Islet precursor cell (in vitro differentiated cells): ENCODE measurements at regions not wholly inside any gene's neighbourhood (a gene's known extent, or its start where the extent isn't known, plus 50 kb on each side); places are given as distances from the start of the nearest gene placed in this dataset.
A peak's percentile ranks its signal among the peaks of the same experiment; 100 is the strongest.

Experiments
- DNase-seq: peaks from one replicate; pipeline ENCODE4 v3.0.0-alpha.2; 2018

DNA sequence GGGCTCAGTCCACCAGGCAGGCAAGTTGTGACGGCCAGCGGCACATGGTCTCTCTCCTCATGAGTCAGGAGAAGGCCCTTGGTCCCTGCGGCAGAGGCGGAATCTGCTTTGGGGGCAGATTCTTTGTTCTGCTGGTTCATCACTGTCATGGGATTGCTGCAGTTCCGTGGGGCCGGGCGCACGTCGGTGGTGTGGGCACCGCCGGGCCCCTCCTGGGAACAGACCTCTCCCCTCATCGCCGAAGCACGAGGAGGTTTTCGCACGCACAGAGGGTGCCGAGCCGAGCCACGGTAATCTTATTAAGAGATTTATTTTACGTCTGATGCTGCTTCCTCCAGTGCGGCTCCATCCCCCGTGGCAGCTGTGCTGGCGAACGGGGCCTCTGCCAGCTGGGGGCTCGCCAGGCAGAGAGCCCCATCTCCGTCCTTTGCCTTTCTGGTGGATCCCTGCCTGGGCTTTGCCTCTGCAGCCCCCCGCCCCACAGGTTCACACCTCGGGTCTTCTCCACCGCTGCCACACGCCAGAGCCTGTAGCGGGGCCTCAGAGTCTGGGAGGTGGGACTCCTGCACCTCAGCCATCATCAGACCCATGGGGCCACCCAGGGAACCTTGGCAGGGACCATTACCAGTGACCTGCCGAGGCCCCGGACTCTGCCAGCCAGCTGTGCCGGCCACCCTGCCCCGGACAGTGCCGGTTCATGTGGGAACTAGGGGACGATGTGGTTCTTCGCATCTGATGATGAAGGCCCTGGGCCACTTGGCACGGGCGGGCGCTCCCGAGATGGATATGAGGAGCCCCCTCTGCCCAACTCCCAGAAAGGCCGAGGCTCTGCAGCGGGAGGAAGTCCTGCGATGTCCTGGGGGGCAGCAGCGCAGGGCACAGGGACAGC lies 86.7 kb upstream of the NKX1-1 start:
- DNase-seq = no peak

DNA sequence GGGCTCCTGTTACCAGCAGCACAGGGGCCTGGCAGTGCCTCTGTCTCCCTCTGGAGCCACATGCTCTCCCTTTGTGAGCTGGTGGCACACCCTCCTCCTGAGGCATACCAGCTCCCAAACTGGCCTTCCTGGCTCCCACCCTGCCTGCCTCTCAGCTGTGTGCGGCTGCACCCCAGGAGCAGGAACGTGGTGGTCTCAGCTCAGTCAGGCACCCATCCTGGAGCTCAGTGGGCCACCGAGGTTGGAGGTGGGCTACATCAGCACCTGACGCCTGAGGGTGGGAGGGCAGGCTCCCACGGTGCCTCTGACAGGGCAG lies 85.9 kb upstream of the NKX1-1 start:
- DNase-seq = no peak

DNA sequence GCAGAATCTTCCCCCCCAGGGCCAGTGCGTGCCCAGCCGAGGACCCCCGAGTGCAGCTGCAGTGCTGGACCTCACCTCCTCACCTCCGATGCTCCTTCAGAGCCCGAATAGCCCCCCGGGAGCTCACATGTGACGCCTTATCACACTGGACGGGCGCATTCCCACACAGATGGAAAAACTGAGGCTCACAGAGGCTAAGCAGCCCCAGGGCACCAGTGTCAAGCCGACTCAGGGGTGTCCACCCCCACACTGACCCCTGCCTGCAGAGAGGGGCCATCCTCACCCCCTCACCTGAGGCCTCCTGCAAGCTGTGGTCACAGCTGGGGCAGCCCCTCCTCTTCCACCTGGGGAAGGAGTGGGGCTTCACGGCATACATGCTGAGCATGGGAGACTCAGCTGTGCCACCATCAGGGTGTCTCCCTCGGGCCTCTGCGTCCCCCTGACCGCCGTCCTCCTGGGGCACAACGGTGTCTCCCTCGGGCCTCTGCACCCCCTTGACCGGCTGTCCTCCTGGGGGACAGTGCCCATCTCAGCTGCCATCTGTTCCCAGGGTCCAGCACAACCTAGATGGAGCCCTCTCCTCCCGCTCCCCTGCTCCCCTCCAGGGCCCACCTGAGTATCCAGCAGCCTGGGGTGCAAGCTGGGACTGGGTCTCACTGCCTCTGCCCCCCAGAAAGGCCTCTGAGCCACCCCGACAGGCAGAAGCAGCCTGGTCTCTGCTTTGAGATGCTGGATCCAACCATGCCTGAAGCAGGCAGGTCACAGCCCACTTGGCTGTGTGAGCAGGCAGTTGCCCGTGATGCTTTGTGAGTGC lies 85.3 kb upstream of the NKX1-1 start:
- no peak for DNase-seq

DNA sequence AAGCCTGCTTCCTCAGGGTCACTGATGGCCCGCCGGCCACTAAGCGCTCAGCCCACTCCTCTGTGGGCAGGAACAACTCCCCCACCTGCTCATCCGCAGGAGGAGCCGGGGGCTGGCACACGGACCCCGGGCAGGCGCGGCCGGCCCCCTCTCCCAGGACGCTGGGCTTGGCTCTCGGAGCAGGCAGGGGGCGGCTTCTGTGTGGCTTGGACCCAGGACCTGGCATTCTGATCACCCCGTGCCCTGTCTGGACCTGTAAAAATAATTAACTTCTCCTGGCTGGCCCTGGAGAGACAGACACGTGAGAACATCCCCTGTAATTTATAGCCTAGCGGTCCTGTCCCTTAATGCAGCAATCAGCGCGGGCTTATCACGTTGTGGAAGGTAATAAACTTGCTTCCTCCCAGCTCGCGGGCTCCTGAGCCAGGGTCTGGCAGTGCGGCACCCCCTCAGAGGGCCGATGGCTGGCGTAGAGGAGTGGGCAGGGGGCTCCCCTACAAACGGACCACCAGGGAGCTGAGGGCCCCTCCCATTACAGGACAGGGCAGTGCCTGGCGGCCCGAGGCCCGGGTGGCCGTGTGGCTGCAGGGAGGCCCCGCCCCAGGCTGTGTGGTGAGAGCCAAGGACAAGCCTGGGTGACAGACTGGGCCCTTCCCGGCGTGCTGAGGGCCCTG lies 84.5 kb upstream of the NKX1-1 start:
- DNase-seq = no peak

DNA sequence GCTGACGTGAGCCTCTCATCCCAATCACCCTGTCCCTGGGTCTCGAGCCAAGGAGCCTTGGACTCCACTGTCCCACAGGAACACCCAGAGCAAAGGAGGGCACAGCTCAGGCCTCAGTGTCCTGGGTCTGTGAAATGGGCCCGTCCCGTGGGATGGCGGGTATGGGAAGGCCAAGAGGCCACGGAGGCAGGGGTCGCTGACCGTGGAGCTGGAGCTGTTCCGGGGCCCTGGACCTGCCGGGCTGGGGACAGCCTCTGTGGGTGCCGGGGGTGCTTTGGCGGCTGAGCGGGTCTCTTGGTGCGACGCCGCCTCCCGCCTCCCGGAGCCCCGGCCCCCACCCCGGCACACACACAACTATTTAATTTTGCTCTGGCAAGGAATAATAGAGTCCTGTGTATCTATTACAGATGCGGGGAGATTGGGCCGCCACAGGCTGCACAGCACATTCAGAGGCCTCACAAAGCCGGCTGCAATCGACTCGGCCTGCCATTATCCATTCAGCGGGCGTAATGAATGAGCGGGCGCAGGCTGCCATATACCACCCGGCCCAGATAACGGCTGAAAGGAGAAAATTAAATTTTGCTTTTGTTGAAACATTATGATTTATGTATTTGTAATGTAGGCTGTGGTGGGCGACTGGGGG lies 83.9 kb upstream of the NKX1-1 start:
- no peak for DNase-seq

DNA sequence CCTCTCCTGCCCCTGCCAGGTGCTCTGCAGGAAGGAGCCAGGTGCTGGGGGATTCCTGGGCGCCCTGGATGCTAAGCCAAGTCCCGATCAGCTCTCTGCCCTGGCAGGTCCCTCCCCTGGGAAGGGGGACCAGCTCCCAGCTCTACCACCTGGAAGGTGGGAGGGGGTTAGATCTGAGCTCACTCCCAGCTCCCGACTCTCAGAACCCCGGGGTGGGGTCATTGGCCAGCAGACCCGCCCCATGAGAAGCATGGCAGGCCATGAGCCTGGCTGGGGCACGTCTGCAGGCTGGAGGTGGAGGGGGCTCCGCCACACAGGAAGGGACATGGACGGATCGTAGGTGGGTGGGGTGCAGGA lies 83.4 kb upstream of the NKX1-1 start:
- no peak for DNase-seq

DNA sequence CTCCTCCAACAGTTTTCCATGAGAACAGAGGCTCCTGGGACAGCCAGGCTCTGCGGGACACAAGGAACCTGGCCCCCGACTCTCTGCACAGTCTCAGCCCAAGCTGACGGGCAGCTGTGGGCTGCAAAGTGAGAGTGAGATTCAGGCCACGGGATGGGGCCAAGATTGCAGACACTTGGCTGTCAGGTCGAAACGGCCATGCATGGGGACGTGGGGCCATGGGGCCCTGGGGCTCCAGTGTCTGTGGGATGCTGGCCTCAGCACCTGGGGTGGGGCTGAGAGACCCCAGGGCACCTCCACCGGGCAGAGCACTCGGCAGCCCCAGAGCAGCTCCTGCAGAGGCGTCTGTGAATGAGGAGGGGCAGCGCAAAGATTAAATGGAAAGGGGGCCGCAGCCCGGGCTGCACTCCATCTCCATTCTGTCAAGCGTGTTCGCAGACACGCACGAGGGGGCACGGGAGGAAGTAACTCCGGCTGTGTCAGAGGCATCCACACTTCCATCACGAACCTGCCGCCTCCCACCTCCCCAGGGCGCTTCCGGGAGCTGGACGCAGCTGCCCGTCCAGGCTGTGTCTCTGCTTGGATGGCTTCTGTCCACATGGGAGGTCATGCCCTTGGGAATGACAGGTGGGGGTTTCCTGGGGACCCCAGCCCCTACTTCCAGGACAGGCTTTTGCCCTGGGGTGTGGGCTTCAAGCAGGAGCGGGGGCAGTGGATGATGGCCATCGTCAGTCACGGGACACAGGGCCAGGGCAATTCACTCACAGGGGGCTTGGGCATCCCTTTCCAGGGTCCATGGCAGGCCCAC lies 82.8 kb upstream of the NKX1-1 start:
- DNase-seq = no peak

DNA sequence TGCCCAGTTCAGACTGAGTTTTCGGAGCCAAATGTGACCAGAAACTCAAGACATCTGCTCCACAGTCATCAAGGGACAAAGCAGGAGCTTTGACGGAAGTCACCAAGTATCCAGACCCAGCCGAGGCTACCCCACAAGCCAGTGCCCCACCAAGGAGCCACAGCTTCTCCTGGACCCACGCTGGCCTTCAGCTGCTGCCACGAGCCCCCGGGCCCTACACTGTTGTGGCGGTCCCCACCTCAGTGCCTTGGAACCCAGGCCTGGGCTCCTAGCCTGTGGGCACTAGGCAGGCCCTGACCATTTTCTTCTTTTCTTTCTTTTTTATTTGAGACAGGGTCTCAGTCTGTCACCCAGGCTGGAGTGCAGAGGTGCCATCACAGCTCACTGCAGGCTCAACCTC lies 82.1 kb upstream of the NKX1-1 start:
- DNase-seq = no peak

DNA sequence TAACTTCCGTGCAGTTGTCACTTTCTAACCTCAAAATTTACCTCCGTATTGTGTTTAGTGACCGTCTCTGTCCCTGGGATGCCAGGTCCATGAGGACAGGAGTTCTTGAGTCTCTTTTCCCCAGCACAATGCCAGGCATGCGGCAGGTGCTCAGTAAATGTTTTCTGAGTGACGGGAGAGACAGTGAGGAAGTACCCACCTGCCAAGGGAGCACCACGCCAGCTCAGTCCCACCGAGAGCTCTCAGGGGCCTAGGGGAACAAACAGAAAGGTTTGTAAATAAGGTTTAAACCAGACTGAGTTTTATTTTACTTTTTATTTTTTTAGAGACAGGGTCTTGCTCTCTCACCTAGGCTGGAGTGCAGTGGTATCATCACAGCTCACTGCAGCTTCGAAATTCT lies 81.5 kb upstream of the NKX1-1 start:
- no peak for DNase-seq

DNA sequence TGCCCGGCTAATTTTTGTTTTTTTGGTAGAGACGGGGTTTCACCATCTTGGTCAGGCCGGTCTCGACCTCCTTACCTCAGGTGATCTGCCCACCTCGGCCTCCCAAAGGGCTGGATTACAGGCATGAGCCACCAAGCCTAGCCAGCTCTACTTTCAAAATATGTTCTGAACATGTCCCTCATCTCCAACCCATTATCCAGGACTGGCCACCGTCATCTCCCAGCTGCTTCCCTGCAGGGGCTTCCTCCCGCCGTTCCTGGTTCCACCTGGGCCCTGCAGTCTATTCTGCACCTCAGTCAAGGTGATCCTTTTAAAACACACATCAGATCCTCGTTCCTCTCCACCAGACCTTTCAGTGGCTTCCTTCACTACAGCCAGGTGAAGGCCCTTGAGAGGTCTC lies 80.9 kb upstream of the NKX1-1 start:
- DNase-seq = no peak

DNA sequence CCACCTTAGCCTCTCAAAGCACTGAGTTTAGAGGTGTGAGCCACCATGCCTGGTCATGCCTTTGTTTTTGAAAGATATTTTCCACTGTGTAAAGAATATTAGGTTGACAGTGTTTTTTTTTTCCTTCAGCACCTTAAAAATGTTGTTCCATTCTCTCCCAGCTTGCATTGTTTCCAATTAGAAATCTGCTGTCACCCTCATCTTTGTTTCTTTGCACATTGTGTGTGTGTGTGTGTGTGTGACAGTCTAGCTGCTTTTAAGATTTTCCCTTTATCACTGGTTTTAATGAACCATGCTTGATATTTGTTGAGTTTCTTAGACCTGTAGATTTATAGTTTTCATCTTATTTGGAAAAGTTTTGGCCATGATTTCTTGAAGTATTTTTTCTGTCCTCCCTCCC lies 79.0 kb upstream of the NKX1-1 start:
- DNase-seq = no peak

DNA sequence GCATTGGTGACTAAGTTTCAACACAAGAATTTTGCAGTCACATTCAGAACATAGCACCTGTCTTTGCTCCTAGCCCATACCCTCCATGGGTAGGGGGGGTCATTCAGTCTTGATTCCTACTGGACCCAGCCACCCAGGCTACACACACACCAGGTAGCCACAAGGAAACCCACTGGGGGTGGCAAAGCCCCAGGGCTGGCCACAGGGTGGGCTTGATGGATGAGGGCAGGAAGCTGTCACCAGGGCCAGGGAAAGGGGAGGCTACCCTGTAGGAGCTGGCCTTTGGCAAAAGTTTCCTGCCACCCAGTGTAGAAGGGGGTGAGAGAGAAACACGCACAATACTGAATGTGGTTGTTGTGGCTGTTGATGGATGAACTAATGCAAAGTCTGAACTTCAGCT lies 74.5 kb upstream of the NKX1-1 start:
- no peak for DNase-seq

DNA sequence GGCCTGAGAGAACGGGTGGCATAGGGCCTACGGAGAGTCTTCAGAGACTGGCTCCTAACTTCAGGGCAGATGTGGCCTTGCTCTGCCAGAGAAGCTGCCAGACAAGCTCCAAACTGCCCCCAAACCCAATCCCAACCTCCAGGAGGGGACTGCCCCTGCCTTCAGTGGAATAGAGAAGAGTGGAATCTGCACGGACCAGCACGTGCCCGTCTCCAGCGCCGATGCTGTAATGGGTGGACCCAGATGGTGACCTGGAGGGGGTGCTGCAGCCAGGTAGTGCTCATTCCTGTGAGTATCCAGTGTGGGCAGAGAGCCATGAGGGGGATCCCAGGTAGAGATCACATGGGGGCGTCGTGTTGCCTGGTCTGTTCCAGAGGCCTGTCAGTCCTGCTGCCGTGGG lies 73.2 kb upstream of the NKX1-1 start:
- no peak for DNase-seq

DNA sequence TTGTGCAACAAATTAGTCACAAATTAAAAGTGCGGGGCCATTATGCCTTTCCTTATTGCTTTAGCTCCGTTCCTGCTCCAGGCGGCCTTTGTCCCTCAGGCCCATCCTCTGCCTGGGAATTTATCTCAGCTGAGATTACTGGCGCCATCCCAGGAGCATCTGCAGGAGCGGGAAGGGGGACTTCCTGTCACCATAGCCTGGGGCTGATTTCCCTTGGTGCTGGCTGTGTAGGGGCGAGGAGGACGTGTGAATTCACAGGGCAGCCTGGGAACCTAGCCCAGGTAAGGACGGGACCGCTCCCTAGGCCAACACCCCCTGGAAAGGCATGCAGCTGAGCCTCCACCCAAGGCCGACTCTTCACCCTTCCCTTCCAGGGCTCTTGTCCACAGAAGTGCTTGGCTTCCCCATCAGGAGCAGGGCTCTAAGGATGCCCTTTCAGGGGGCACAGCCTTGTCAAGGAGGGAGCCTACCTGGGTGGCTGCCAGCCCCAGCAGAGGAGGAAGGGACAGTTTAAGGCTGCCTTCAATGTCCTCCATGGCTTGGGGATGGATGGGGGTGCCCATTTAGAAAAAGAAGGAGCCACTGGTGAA lies 72.6 kb upstream of the NKX1-1 start:
- DNase-seq = no peak

DNA sequence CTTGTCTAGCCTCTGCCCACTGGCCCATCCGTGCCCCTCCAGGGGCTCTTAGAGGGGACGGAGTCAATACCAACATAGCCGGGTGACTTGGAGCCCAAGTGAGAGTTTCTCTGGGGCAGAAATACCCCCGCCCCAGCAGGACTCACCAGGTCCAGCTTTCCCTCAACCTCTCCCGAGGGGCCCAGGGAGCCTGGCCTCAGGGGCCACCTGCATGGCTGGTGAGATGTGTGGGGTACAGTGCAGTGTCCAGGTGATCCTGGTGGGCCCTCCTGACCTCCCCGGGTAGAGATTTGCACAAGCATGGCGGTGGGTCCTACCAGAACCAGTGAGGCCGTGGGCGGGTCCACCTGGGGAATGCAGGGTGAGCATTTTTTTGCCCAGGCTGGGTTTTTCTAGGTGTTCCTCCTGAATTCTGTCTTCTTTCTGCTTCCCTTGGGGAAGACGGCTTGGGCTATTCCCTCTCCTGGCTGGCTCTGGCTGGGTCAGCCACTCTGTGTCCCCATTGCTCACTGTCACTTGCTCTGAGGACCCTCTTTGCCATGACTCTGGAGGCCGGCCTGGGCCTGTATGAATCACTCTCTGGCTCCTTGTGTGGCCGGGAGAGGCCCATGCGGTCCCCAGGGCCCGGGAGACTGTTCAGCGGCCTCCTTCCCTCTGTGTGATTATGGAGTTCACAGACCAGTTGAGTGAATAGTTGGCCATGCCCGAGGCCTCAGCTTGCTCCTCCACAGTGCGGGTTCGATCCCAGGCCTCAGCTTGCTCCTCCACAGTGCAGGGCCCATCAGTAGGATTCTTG lies 71.0 kb upstream of the NKX1-1 start:
- no peak for DNase-seq

DNA sequence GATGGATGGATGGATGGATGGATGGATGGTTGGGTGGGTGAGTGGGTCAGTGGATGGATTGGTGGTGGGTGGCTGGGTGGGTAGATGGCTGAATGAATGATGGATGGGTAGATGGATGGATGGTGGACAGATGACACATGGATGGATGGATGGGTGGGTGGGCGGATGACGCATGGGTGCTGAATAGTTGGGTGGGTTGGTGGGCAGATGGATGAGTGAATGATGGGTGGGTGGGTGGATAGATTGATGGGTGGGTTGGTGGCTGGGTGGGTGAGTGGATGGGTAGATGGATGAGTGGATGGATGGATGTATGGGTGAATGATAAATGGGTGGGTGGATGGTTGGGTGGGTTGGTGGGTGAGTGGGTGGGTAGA lies 69.9 kb upstream of the NKX1-1 start:
- peak; percentile 11 for DNase-seq

DNA sequence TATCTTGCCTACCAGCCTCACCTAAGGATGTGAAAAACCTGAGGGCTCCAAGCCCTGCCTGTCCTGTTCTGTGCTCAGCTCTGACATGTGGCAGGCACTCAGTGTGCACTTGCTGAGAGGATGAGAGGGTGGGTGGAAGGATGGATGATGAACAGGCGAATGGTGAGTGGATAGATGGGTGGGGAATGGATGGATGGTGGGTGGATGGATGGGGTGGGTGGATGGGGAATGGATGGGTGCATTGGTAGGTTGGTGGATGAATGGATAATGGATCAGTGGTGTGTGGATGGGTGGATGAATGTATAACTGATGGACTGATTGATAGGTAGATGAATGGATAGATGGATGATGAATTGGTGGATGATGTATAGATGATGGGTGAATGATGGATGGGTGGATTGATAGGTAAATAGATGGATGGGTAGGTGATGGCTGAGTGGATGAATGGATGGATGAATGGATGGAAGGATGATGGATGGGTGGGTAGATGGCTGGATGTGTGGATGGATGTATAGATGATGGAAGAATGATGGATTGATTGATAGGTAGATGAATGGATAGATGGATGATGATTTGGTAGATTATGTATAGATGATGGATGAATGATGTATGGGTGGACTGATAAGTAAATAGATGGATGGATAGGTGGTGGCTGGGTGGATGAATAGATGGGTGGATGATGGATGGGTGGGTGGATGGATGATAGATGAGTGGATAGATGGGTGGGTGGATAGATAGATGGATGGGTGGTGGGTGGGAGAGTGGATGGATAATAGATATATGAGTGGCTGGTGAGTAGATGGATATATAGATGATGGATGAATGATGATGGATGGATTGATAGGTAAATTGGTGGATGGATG lies 69.3 kb upstream of the NKX1-1 start:
- peak; percentile 14 for DNase-seq

DNA sequence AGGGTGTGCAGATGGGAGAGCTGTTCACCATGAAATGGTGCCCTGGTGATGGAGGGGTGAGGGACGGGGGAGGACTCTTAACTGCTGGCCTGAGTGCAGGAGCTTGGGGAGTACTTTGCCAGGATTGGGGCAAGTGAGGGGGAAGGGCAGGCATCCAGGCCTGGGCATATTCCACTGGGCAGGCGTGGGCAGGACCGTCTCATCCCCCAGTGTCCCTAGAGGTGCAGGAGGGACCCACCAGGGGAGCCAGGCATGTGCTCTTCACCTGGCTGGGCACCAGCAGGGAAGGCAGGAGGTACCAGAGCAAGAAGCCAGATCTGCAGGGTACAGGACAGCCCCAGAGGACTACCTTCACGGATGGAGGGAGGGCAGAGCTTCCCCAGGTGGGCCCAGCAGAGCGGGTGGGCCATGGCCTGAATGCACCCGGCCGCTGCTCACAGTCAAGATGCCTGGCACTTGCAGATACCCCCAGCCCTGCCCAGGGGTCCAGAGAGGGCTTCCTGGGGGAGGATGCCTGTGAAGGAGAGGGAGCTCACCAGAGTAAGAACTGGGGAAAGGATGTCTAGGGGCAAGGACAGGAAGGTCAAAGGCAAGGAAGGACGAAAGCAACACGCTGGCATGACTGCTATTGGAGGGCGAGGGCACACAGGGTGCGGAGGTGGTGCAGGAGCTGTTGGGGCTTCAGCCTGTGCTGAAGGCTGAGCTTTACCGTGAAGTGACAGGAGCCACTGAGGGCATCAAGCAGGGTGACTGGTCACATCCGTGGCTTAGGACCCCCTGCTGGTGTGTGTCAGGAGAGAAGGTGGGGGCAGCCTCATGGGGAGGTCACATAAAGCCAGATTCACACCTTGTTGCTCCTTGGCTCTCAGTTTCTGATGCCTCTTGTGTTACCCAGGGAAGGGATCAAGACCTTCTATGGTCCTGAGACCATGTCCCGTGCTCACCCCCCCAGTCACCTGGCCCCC lies 68.2 kb upstream of the NKX1-1 start:
- no peak for DNase-seq

DNA sequence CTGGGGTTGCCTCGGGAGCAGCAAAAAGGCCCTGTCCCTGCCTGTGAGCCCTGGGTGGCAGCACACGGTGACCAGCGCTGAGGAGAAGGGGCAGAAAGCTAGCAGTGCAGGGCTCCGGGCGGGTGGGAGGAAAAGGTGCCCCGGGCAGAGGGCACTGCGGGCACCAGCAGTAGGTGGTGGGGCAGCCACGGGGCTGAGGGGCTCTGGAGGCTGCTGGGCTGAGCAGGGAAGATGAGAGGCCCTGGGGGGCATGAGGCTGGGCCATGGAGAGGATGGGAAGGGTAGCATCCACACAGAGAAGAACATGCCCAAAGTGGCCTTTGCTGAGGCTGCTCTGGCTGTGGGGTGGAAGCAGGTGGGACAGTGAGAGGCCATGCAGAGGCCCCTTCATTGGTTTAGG lies 67.5 kb upstream of the NKX1-1 start:
- peak; percentile 29 for DNase-seq
